WERI-Rb-1 (cell line): ENCODE measurements at regions not wholly inside any gene's neighbourhood (a gene's known extent, or its start where the extent isn't known, plus 50 kb on each side); places are given as distances from the start of the nearest gene placed in this dataset.
"Not testable (repeated sequence)": the region's sequence is repeated elsewhere in the genome, so short reads cannot be mapped to it uniquely, and the experiment has no call there.

Experiments
- DNase-seq: peaks from one replicate; pipeline ENCODE4 v3.0.0-alpha.2; 2020
- H3K27ac ChIP-seq: fragments of 250-450 bp; sonication (Bioruptor Pico); 2 replicates; pipeline ENCODE4 v1.5.1; 2020; ENCODE audit warnings: mild to moderate bottlenecking, moderate library complexity
- H3K27me3 ChIP-seq: fragments of 250-450 bp; sonication (Bioruptor Pico); 2 replicates; pipeline ENCODE4 v1.5.1; 2021; ENCODE audit warnings: mild to moderate bottlenecking, low read depth, moderate library complexity; ENCODE audit not compliant: insufficient read depth, severe bottlenecking
- H3K36me3 ChIP-seq: fragments of 250-450 bp; sonication (Bioruptor Pico); 2 replicates; pipeline ENCODE4 v1.5.1; 2020; ENCODE audit warnings: mild to moderate bottlenecking, moderate library complexity
- H3K4me3 ChIP-seq: 2 replicates; pipeline ENCODE4 v1.5.1; 2011; ENCODE audit warnings: low read depth, mild to moderate bottlenecking, control low read depth, low read length
- H3K9me3 ChIP-seq: fragments of 250-450 bp; sonication (Bioruptor Pico); 2 replicates; pipeline ENCODE4 v1.5.1; 2021; ENCODE audit warnings: mild to moderate bottlenecking, moderate library complexity; ENCODE audit not compliant: severe bottlenecking
- CTCF ChIP-seq: IDR thresholded peaks from 2 replicates; pipeline ENCODE4 v1.5.1; 2011; ENCODE audit warnings: low read depth, mild to moderate bottlenecking, control low read depth, inconsistent platforms, low read length

GRCh38 chr16:29112755-29113347 is 128.0 kb downstream of the LAT start:
- Histone ChIP-seq H3K36me3 (no peaks in the 10 kb centered on the region), H3K9me3 (no peaks in the 10 kb centered on the region), H3K27me3 (no peaks in the 10 kb centered on the region), H3K27ac (no peak overlapping the region), H3K4me3 (no peak overlapping the region)
- TF ChIP-seq CTCF: no peak
- no peak for DNase-seq

- not testable (repeated sequence) for H3K4me3 ChIP-seq, H3K36me3 ChIP-seq, H3K9me3 ChIP-seq, H3K27ac ChIP-seq, H3K27me3 ChIP-seq, DNase-seq
Observed at GRCh38 chr16:29111901-29112680, 127.2 kb downstream of the LAT start.

GRCh38 chr16:29111421-29111820 is 126.6 kb downstream of the LAT start:
- Histone ChIP-seq H3K27me3 (no peaks in the 10 kb centered on the region), H3K27ac (no peak overlapping the region), H3K9me3 (no peaks in the 10 kb centered on the region), H3K4me3 (no peak overlapping the region), H3K36me3 (no peaks in the 10 kb centered on the region)
- no peak for TF ChIP-seq CTCF
- DNase-seq: no peak

GRCh38 chr16:29108625-29109169 is 123.8 kb downstream of the LAT start:
- H3K27ac ChIP-seq, H3K9me3 ChIP-seq, H3K27me3 ChIP-seq, H3K4me3 ChIP-seq, DNase-seq, H3K36me3 ChIP-seq: not testable (repeated sequence)

- H3K27ac ChIP-seq: no peak overlapping the region
- DNase-seq: no peak
- H3K36me3 ChIP-seq: no peaks in the 10 kb centered on the region
- H3K9me3 ChIP-seq: no peaks in the 10 kb centered on the region
- no peak for TF ChIP-seq CTCF
- H3K27me3 ChIP-seq: no peaks in the 10 kb centered on the region
- no peak overlapping the region for H3K4me3 ChIP-seq
Observed at GRCh38 chr16:29107299-29107698, 122.4 kb downstream of the LAT start.

- H3K27me3 ChIP-seq, H3K9me3 ChIP-seq, DNase-seq, H3K27ac ChIP-seq, H3K36me3 ChIP-seq, H3K4me3 ChIP-seq: not testable (repeated sequence)
Observed at GRCh38 chr16:29106259-29106908, 121.5 kb downstream of the LAT start.

GRCh38 chr16:29104600-29104999 is 119.7 kb downstream of the LAT start:
- not testable (repeated sequence) for H3K36me3 ChIP-seq, H3K27me3 ChIP-seq, H3K9me3 ChIP-seq, H3K27ac ChIP-seq, DNase-seq, H3K4me3 ChIP-seq

GRCh38 chr16:29097965-29098364 is 113.1 kb downstream of the LAT start:
- H3K27me3 ChIP-seq, H3K9me3 ChIP-seq, H3K4me3 ChIP-seq, H3K36me3 ChIP-seq, DNase-seq, H3K27ac ChIP-seq: not testable (repeated sequence)

- DNase-seq: not testable (repeated sequence)
Observed at GRCh38 chr16:29094729-29095624, 110.1 kb downstream of the LAT start.

GRCh38 chr16:29094325-29094724 is 109.5 kb downstream of the LAT start:
- H3K27ac ChIP-seq, H3K27me3 ChIP-seq, H3K9me3 ChIP-seq, H3K4me3 ChIP-seq, DNase-seq, H3K36me3 ChIP-seq: not testable (repeated sequence)

More at GRCh38 chr16:29094729-29095624, 110.1 kb downstream of the LAT start:
- H3K27ac ChIP-seq, H3K9me3 ChIP-seq, H3K36me3 ChIP-seq, H3K4me3 ChIP-seq, H3K27me3 ChIP-seq: not testable (repeated sequence)
